HEK293T (cell line): ENCODE measurements at regions not wholly inside any gene's neighbourhood (a gene's known extent, or its start where the extent isn't known, plus 50 kb on each side); places are given as distances from the start of the nearest gene placed in this dataset.
"Not testable (repeated sequence)": the region's sequence is repeated elsewhere in the genome, so short reads cannot be mapped to it uniquely, and the experiment has no call there.

Source experiments
- CTCF ChIA-PET: fragments of 350-600 bp; formaldehyde crosslinking; extraction: SDS; loops from one replicate; lab custom pipeline; 2021; ENCODE audit warnings: antibody characterized with exemption, inconsistent platforms; lab: Yijun Ruan, JAX
- POLR2A ChIA-PET: fragments of 350-600 bp; formaldehyde crosslinking; extraction: SDS; loops from one replicate; lab custom pipeline; 2020; ENCODE audit warnings: antibody characterized with exemption, inconsistent platforms; lab: Yijun Ruan, JAX
- DNase-seq: peaks from one replicate; pipeline ENCODE4 v3.0.0; 2012; ENCODE audit warnings: mixed read lengths; ENCODE audit errors: extremely low spot score
- ARNT ChIP-seq: fragments of 450-650 bp; IDR thresholded peaks from 2 replicates; pipeline ENCODE4 v1.6.1; 2017; ENCODE audit warnings: mild to moderate bottlenecking
- BHLHE40 ChIP-seq: fragments of 450-650 bp; IDR thresholded peaks from 2 replicates; pipeline ENCODE4 v1.6.1; 2016; ENCODE audit warnings: mild to moderate bottlenecking, moderate library complexity, borderline replicate concordance
- CTBP1 ChIP-seq: fragments of 450-650 bp; IDR thresholded peaks from 2 replicates; pipeline ENCODE4 v1.6.1; 2016; ENCODE audit warnings: borderline replicate concordance
- ELF4 ChIP-seq: fragments of 450-650 bp; IDR thresholded peaks from 2 replicates; pipeline ENCODE4 v1.6.1; 2017; ENCODE audit warnings: antibody characterized with exemption
- FOXA1 ChIP-seq: fragments of 450-650 bp; IDR thresholded peaks from 2 replicates; pipeline ENCODE4 v1.6.1; 2016; ENCODE audit warnings: mild to moderate bottlenecking
- FOXK2 ChIP-seq: fragments of 450-650 bp; IDR thresholded peaks from 2 replicates; pipeline ENCODE4 v1.6.1; 2016; ENCODE audit warnings: mild to moderate bottlenecking
- FOXM1 ChIP-seq: fragments of 450-650 bp; IDR thresholded peaks from 2 replicates; pipeline ENCODE4 v1.6.1; 2017; ENCODE audit warnings: mild to moderate bottlenecking, borderline replicate concordance
- HDGF ChIP-seq: fragments of 450-650 bp; IDR thresholded peaks from 2 replicates; pipeline ENCODE4 v1.6.1; 2017; ENCODE audit warnings: antibody characterized with exemption, borderline replicate concordance
- L3MBTL2 ChIP-seq: fragments of 450-650 bp; conservative IDR thresholded peaks from 2 replicates; pipeline ENCODE4 v1.6.1; 2016; ENCODE audit warnings: mild to moderate bottlenecking
- LEF1 ChIP-seq: fragments of 450-650 bp; IDR thresholded peaks from 2 replicates; pipeline ENCODE4 v1.6.1; 2017; ENCODE audit warnings: mild to moderate bottlenecking, borderline replicate concordance
- NFRKB ChIP-seq: fragments of 450-650 bp; IDR thresholded peaks from 2 replicates; pipeline ENCODE4 v1.6.1; 2016; ENCODE audit warnings: mild to moderate bottlenecking, moderate library complexity
- PKNOX1 ChIP-seq: fragments of 450-650 bp; IDR thresholded peaks from 2 replicates; pipeline ENCODE4 v1.6.1; 2016
- SP1 ChIP-seq: fragments of 450-650 bp; IDR thresholded peaks from 2 replicates; pipeline ENCODE4 v1.6.1; 2017
- SUZ12 ChIP-seq: fragments of 450-650 bp; IDR thresholded peaks from 2 replicates; pipeline ENCODE4 v1.6.1; 2016; ENCODE audit warnings: mild to moderate bottlenecking
- TARDBP ChIP-seq: fragments of 450-650 bp; IDR thresholded peaks from 2 replicates; pipeline ENCODE4 v1.6.1; 2016
- ZNF384 ChIP-seq: fragments of 450-650 bp; IDR thresholded peaks from 2 replicates; pipeline ENCODE4 v1.6.1; 2016

- ChIA-PET POLR2A (no interaction called here), CTCF (no interaction called here)
- TF ChIP-seq FOXA1 (no peak), LEF1 (no peak), ELF4 (no peak), PKNOX1 (no peak), L3MBTL2 (no peak), TARDBP (no peak), SUZ12 (no peak), NFRKB (no peak), ARNT (no peak), FOXK2 (no peak)
- DNase-seq, result no peak
Observed at GRCh38 chr14:28820677-28821076, 54.1 kb downstream of the FOXG1 start.

GRCh38 chr14:28821993-28822392 is 55.4 kb downstream of the FOXG1 start:
- ChIA-PET POLR2A (no interaction called here), CTCF (no interaction called here)
- TF ChIP-seq SUZ12 (no peak), SP1 (no peak), TARDBP (no peak), LEF1 (no peak), ELF4 (no peak), ZNF384 (no peak), BHLHE40 (no peak), FOXM1 (no peak), ARNT (no peak), FOXA1 (no peak), NFRKB (no peak), PKNOX1 (no peak), L3MBTL2 (no peak), CTBP1 (no peak), HDGF (no peak)
- DNase-seq, result no peak

GRCh38 chr14:28823245-28823644 is 56.7 kb downstream of the FOXG1 start:
- DNase-seq, result no peak
- ChIA-PET CTCF (no interaction called here), POLR2A (no interaction called here)
- no peak for TF ChIP-seq NFRKB
- TF ChIP-seq CTBP1, result no peak
- TF ChIP-seq FOXA1, result no peak
- TF ChIP-seq LEF1, result no peak
- TF ChIP-seq FOXK2, result no peak
- TF ChIP-seq SUZ12, result no peak
- TF ChIP-seq TARDBP, result no peak
- no peak for TF ChIP-seq PKNOX1
- TF ChIP-seq ELF4, result no peak

- TF ChIP-seq FOXA1 (no peak), ELF4 (no peak), NFRKB (no peak), TARDBP (no peak), SP1 (no peak), ARNT (no peak), ZNF384 (no peak)
- POLR2A ChIA-PET, result no interaction called here
- DNase-seq, result no peak
- CTCF ChIA-PET, result no interaction called here
Observed at GRCh38 chr14:28830115-28830534, 63.5 kb downstream of the FOXG1 start.

GRCh38 chr14:28831126-28831525 is 64.5 kb downstream of the FOXG1 start:
- DNase-seq, result no peak
- no peak for TF ChIP-seq SUZ12
- TF ChIP-seq FOXK2, result no peak
- TF ChIP-seq LEF1, result no peak
- TF ChIP-seq PKNOX1, result no peak
- no peak for TF ChIP-seq FOXA1
- no peak for TF ChIP-seq ZNF384
- TF ChIP-seq ELF4, result no peak
- TF ChIP-seq SP1, result no peak
- TF ChIP-seq BHLHE40, result no peak
- TF ChIP-seq CTBP1, result no peak
- no peak for TF ChIP-seq L3MBTL2
- no peak for TF ChIP-seq TARDBP
- TF ChIP-seq NFRKB, result no peak
- no peak for TF ChIP-seq HDGF
- TF ChIP-seq FOXM1, result no peak
- no peak for TF ChIP-seq ARNT
- ChIA-PET CTCF (no interaction called here), POLR2A (interaction anchor here (0.8 kb wide), 1 partner anchor 65 kb away, joined by 3 read pairs; the partner anchor contains the start of gene FOXG1)

GRCh38 chr14:28842569-28842968 is 76.0 kb downstream of the FOXG1 start:
- DNase-seq, POLR2A ChIA-PET, CTCF ChIA-PET: not testable (repeated sequence)

GRCh38 chr14:28867571-28867970 is 101.0 kb downstream of the FOXG1 start:
- no peak for DNase-seq
- TF ChIP-seq ARNT (no peak), CTBP1 (no peak), SUZ12 (no peak), L3MBTL2 (no peak), NFRKB (no peak)
- ChIA-PET CTCF (no interaction called here), POLR2A (no interaction called here)
